Ammon's horn (tissue), 1 donor: ENCODE measurements at regions not wholly inside any gene's neighbourhood (a gene's known extent, or its start where the extent isn't known, plus 50 kb on each side); places are given as distances from the start of the nearest gene placed in this dataset.
"Not testable (repeated sequence)": the region's sequence is repeated elsewhere in the genome, so short reads cannot be mapped to it uniquely, and the experiment has no call there.

ENCODE experiments used
- DNase-seq: peaks from one replicate; pipeline ENCODE4 v3.0.0-alpha.2; 2016; ENCODE audit warnings: low spot score

GRCh38 chr13:38147050-38147449 is 202.6 kb upstream of the UFM1 start:
- DNase-seq = no peak

GRCh38 chr13:38141792-38142191 is 207.9 kb upstream of the UFM1 start:
- DNase-seq = no peak

- no peak for DNase-seq
Observed at GRCh38 chr13:38135592-38135991, 214.1 kb upstream of the UFM1 start.

- no peak for DNase-seq
Observed at GRCh38 chr13:38121267-38121666, 228.4 kb upstream of the UFM1 start.

- no peak for DNase-seq
Observed at GRCh38 chr13:38103851-38104250, 234.3 kb upstream of the TRPC4 start.

GRCh38 chr13:38099751-38100150 is 230.2 kb upstream of the TRPC4 start:
- DNase-seq = no peak

- no peak for DNase-seq
Observed at GRCh38 chr13:38093425-38093824, 223.9 kb upstream of the TRPC4 start.

- DNase-seq = no peak
Observed at GRCh38 chr13:38090913-38091312, 221.3 kb upstream of the TRPC4 start.

GRCh38 chr13:38086721-38087120 is 217.1 kb upstream of the TRPC4 start:
- DNase-seq = no peak

- no peak for DNase-seq
Observed at GRCh38 chr13:38086013-38086412, 216.4 kb upstream of the TRPC4 start.

- DNase-seq = no peak
Observed at GRCh38 chr13:38073931-38074330, 204.4 kb upstream of the TRPC4 start.

- no peak for DNase-seq
Observed at GRCh38 chr13:38072696-38073095, 203.1 kb upstream of the TRPC4 start.

GRCh38 chr13:38071340-38071739 is 201.8 kb upstream of the TRPC4 start:
- not testable (repeated sequence) for DNase-seq

GRCh38 chr13:38053896-38054295 is 184.3 kb upstream of the TRPC4 start:
- DNase-seq = no peak

- no peak for DNase-seq
Observed at GRCh38 chr13:38046049-38046376, 176.4 kb upstream of the TRPC4 start.

- no peak for DNase-seq
Observed at GRCh38 chr13:38045278-38046048, 175.9 kb upstream of the TRPC4 start.

- no peak for DNase-seq
Observed at GRCh38 chr13:38044067-38044466, 174.5 kb upstream of the TRPC4 start.

GRCh38 chr13:38042771-38043170 is 173.2 kb upstream of the TRPC4 start:
- DNase-seq = no peak

- no peak for DNase-seq
Observed at GRCh38 chr13:38024431-38024830, 154.9 kb upstream of the TRPC4 start.

- no peak for DNase-seq
Observed at GRCh38 chr13:38017320-38017719, 147.7 kb upstream of the TRPC4 start.

GRCh38 chr13:38013676-38014075 is 144.1 kb upstream of the TRPC4 start:
- DNase-seq = no peak

- no peak for DNase-seq
Observed at GRCh38 chr13:38012096-38012495, 142.5 kb upstream of the TRPC4 start.

- peak; percentile 23 for DNase-seq
Observed at GRCh38 chr13:38008636-38009035, 139.1 kb upstream of the TRPC4 start.

GRCh38 chr13:38002606-38003005 is 133.0 kb upstream of the TRPC4 start:
- no peak for DNase-seq
